IPS-NIHi7 (cell line): ENCODE measurements at regions not wholly inside any gene's neighbourhood (a gene's known extent, or its start where the extent isn't known, plus 50 kb on each side); places are given as distances from the start of the nearest gene placed in this dataset.
"Not testable (repeated sequence)": the region's sequence is repeated elsewhere in the genome, so short reads cannot be mapped to it uniquely, and the experiment has no call there.

ENCODE experiments used
- DNase-seq: peaks from one replicate; pipeline ENCODE4 v3.0.0; 2012; ENCODE audit warnings: mixed read lengths; ENCODE audit errors: extremely low spot score

DNA sequence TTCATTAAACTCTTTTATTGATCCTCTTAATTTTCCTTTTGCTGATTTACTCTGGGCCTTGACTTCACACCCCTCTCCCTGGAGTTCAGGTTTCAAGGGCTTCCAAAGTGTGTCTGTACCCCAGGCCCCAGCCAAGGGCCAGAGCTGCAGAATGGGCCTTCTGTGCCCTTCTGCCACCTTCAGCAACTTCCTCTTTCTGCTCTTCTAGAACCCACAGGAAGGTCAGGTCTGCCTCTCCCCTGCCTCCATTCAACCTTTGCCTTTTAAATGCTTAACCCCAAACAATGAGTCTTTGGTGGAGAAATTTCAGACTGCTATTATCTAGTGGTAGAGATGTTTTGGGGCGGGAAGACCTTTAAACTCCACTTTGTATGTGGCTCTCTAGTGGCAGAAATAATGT is 63.1 kb downstream of the TSN start:
- DNase-seq = no peak

DNA sequence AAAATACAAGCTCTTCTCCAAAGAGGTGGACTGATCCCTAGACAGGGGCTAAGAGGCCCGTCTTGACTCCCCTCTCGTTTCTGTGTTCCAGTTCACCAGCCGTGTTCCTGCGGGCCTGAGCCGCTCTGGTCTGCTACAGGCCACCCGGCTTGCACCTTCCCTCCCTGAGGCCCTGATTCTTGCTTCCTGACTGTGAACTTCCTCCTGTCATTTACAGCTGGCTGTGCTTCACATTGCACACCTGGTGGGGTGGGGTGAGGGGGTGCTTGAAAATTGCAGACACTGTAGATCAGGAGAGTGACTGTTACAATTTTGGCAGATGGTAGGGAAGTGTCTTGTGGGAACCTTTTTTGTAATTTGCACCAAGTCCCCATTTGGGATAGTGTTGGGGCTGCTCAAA is 64.4 kb downstream of the TSN start:
- DNase-seq = no peak

GRCh38 chr2:121821476-121822158 is 66.2 kb downstream of the TSN start:
- DNase-seq = no peak

GRCh38 chr2:121824264-121824663 is 68.8 kb downstream of the TSN start:
- no peak for DNase-seq

DNA sequence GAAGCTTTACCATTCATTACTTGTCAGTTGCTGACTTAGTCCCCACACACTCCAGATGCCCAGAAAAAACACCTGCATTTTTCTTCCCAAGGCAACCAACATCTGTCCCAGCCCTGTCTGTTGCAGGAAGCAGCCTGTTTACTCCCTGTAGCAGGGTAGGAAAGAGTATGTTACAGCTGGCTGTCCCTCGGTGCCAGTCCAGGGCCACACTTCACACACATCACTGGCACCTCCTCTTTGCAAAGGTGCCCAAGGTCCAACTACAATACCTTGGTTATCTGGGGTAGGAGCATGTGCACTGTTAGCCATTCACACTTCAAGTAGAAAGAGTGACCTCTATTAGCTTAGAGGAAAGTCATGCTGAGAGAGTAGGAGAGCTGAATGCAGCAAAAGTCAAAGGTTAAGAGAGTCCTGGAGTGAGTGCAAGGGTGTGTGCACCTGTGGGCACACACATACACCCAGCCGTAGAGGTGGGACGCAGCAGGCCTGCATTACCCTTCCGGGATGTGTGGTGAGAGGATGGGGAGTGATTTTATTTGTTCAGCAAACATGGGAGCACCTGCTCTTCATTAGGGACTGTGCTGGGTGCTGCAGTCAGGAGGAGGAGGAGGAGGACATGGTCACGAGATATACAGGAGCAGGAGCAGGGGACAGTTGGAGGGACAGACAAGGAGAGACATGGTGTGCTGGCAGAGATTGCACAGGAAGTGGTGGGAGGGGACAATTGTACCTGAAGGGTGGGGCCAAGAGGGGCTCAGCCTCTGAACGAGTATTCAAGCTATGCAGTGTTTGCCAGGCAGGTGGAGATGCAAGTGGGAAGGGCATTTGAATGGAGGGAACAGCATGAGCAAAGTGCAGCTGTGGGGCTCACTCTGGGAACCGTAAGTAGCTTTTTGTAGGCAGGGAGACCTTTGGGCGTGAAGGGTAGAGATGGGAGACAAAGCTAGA is 69.8 kb downstream of the TSN start:
- DNase-seq = no peak

DNA sequence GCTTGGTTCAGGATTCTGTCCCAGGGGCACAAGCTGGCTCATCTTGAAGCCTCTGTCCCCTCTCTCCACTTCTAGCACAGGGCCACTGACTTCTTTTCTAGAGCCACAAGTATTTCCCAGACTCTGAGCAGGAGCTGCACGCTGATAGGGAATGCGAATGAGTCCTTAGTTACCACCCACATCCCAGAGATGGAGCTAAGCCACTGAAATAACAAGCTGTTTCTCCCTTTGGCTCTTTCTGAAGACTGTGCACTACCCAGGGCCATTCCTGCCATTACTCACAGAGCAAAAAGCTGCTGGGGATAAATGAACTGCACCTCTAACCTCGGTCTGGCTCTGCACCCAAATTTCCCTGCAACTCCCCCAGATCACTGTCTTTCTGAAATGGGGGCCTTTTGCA is 70.6 kb downstream of the TSN start:
- DNase-seq = no peak

- DNase-seq = no peak
These were observed 72.9 kb downstream of the TSN start for GRCh38 chr2:121828281-121828731.

DNA sequence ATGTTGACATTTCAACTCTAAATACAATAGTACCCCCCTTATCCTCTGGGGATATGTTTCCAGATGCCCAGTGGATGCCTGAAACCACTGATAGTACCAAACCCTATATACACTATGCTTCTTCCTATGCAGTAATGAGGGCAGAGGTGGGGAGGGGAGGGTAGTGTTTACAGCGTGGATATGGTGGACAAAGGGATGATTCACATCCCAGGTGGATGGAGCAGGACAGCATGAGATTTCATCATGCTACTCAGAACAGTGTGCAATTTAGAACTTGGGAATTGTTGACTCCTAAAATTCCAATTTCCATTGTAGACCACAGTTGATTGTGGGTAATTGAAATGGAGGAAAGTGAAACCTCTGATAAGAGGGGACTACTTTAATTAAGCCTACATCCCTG is 75.4 kb downstream of the TSN start:
- DNase-seq = no peak

GRCh38 chr2:121831841-121832240 is 76.4 kb downstream of the TSN start:
- no peak for DNase-seq

DNA sequence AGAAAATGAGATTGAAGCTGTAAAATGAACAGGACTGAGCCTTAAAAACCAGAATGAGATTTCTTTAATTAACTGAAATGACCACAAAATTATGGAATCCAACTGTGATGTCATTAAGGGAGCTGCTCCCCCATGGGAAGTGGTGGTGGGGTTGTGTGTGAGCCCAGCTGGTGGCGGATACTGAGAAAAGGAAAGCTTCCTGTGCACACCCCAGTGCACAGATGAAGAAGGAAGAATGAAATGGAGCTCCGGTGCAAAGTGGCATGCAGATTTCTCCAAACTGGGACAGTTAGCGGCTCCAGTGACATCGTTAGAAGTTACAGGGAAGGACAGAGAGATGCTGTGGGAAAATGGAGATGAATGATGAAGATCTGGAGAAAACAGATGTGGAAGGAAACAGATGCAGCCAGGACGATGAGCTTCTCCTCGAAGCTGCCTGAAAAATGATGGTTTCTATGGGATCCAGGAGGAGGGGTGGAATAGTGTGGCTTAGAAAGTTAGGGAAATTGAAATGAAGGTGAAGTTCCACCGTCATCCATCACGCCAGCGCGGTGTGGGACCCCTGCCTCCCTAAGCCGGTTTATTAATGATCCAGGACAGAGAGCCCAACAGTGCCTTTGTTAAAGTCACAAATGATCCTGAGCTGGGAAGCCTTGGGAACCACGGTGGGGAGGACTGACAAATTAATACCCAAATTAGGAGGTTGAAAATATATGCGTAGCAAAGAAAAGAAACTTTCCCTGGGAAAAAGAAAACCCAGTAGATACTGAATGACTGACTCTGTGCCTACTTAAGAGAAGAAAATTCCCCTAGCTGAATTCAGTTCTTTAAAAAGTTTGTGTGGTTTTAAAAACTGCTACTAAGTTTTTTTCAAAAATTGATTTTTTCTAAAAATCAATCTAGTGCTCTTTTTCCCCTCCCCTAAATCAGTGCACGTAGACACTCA is 77.2 kb downstream of the TSN start:
- DNase-seq = no peak

DNA sequence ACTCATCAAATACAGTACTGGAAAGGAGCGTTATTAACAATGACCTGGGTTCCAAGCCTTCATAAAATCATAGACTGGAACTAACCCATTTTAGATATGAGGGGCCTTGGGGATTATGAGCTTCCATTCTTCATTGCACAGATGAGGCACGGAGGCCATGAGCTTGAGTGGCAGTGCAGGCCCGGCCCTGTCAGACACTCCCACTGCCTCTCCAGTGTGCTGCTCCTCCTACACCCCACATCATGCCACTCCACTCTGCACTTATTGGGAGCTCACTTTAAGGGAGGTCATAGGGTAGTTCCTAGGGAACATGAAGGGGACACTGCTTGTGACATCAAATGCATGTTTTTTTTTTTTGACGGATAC is 77.9 kb downstream of the TSN start:
- no peak for DNase-seq

DNA sequence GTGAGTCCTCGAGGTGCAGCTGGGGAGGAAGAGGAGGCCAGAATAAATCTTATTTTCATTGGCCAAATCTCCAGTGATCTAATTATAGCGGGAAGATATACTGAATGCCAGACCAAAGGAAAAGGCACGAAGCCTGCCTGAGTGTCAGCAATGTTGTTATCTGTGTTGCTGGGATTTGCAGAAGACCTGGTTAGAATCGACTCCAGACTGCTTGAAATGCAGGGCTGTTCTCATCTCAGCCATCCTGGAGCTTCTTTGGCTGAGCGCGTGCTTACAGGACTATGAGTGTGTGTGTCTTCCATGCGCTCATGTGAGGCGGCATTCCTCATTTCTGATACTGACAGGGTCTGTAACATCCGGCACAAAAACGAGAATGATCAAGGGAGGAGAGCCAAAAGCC is 81.2 kb downstream of the TSN start:
- DNase-seq = no peak

- no peak for DNase-seq
These were observed 82.1 kb downstream of the TSN start for GRCh38 chr2:121837591-121837990.

DNA sequence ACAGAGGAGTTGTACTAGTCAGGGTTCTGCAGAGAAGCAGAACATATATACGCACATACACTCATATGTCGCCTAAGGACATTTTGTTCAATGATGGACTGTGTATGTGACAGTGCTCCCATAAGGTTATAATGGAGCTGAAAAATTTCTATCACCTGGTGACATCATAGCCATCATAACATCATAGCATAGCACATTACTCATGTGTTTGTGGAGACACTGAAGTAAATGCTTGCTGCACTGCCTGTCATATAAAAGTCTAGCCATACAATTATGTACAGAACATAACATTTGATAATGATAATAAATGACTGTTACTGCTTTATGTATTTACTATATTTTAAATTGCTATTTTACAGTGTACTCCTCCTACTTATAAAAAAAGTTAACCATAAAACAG is 83.1 kb downstream of the TSN start:
- DNase-seq = no peak

DNA sequence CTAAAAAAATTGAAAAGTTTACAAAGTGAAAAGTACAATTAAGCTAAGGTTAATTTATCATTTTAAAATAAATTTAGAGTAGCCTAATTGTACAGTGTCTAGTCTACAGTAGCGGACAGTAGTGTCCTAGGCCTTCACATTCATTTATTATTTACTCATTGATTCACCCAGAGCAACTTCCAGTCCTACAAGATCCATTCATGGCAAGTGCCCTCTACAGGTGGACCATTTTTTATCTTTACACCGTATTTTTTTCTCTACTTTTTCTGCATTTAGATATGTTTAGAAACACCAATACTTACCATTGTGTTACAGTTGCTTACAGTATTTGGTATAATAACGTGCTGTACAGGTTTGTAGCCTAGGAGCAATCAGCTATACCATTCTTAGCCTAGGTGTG is 84.1 kb downstream of the TSN start:
- no peak for DNase-seq

DNA sequence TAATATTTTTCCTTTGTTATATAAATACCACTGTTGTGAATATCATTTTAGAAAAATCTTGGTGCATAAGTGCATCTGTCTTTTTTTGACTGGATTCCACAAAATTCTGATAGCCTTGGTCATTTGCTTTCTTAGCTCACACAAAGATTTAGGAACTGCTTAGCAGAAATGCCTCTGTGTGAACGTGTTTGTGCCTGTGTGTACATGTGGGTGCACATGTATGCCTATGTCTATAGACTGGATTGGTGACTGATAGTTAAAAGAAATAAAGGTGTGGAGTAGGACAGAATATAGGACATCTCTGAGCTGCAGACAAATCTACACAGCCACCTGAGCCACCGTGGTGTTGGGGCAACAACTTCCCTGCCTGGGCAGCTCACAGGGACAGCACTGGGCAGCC is 93.8 kb downstream of the TSN start:
- DNase-seq = no peak

- not testable (repeated sequence) for DNase-seq
These were observed 97.7 kb downstream of the TSN start for GRCh38 chr2:121853149-121853548.

GRCh38 chr2:121855510-121855909 is 100.1 kb downstream of the TSN start:
- no peak for DNase-seq

- no peak for DNase-seq
These were observed 100.9 kb downstream of the TSN start for GRCh38 chr2:121856360-121856759.

GRCh38 chr2:121858369-121858768 is 102.9 kb downstream of the TSN start:
- DNase-seq = no peak

DNA sequence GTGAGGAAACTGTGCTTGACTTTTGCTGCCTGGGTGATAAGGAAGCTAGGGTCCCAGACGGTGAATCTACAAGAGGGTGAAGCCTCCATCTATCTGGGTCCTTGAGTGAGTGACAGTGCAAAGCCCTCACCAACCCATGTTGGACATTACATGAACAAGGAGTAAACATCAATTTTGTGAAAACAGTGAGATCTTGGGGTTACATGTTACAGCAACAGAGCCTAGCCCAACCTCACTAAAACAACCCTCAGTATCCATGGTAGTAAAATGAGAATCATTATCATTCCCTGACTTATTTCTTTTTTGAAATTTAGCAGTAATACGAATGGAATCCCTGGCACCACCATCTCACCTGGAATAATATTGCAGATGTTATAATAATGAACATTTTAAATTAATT is 103.4 kb downstream of the TSN start:
- no peak for DNase-seq
